Left ventricle myocardium inferior (tissue), 1 donor: ENCODE measurements at regions not wholly inside any gene's neighbourhood (a gene's known extent, or its start where the extent isn't known, plus 50 kb on each side); places are given as distances from the start of the nearest gene placed in this dataset.

ENCODE experiments used
- DNase-seq: peaks from one replicate; pipeline ENCODE4 v3.0.0-alpha.2; 2020
- H3K27ac ChIP-seq: fragments of 200-600 bp; replicated peaks from 2 replicates; pipeline ENCODE4 v1.8.0; 2021
- H3K27me3 ChIP-seq: fragments of 200-600 bp; 2 replicates; pipeline ENCODE4 v1.8.0; 2021; ENCODE audit warnings: low read depth
- H3K36me3 ChIP-seq: fragments of 200-600 bp; 2 replicates; pipeline ENCODE4 v1.8.0; 2021
- H3K4me1 ChIP-seq: fragments of 200-600 bp; 2 replicates; pipeline ENCODE4 v1.8.0; 2021
- H3K4me3 ChIP-seq: fragments of 200-600 bp; 2 replicates; pipeline ENCODE4 v1.8.0; 2021; ENCODE audit warnings: mild to moderate bottlenecking, moderate library complexity
- H3K9me3 ChIP-seq: fragments of 200-600 bp; replicated peaks from 2 replicates; pipeline ENCODE4 v1.8.0; 2021
- intact Hi-C: fragments of 100-400 bp; cut with micrococcal nuclease; formaldehyde crosslinking; loops from one replicate; pipeline ENCODE4 v1.11.0; 2022
- TF ChIP-seq, protein P1 (sequence below): fragments of 200-600 bp; IDR thresholded peaks from 2 replicates; pipeline ENCODE4 v1.8.0; 2021; ENCODE audit warnings: antibody characterized with exemption, mild to moderate bottlenecking, borderline replicate concordance
- donor health status: DM: no; HTN: yes; CAD: no; lungs with severe emphysema.

DNA sequence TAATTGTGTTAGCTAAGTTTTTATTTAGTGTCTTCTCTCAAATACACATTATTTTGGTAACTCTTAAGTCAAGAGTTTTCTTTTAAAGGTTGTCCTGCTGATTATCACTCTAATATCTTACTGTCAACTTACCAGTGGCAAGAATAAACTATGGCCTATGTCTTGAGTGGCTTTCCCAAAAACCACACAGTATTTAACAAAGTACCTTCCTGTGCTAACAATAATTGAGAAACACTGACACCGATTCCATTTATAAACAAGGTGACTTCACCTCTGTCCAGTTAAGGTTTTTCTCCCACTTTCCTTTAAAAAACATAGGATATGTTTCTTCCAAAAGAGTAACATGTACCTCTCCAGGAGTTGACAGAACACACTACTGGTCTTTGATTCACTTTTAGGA is 234.3 kb upstream of the CD96 start:
- intact Hi-C loops, result no loop called here
- H3K27me3 ChIP-seq, result peaks cover 4% of the 10 kb centered on the region
- no peak overlapping the region for H3K4me3 ChIP-seq
- no peaks in the 10 kb centered on the region for H3K36me3 ChIP-seq
- TF ChIP-seq, protein P1, sequence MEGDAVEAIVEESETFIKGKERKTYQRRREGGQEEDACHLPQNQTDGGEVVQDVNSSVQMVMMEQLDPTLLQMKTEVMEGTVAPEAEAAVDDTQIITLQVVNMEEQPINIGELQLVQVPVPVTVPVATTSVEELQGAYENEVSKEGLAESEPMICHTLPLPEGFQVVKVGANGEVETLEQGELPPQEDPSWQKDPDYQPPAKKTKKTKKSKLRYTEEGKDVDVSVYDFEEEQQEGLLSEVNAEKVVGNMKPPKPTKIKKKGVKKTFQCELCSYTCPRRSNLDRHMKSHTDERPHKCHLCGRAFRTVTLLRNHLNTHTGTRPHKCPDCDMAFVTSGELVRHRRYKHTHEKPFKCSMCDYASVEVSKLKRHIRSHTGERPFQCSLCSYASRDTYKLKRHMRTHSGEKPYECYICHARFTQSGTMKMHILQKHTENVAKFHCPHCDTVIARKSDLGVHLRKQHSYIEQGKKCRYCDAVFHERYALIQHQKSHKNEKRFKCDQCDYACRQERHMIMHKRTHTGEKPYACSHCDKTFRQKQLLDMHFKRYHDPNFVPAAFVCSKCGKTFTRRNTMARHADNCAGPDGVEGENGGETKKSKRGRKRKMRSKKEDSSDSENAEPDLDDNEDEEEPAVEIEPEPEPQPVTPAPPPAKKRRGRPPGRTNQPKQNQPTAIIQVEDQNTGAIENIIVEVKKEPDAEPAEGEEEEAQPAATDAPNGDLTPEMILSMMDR, result no peak
- H3K4me1 ChIP-seq, result no peaks in the 10 kb centered on the region
- no peaks in the 10 kb centered on the region for H3K9me3 ChIP-seq
- DNase-seq, result no peak
- no peak overlapping the region for H3K27ac ChIP-seq

DNA sequence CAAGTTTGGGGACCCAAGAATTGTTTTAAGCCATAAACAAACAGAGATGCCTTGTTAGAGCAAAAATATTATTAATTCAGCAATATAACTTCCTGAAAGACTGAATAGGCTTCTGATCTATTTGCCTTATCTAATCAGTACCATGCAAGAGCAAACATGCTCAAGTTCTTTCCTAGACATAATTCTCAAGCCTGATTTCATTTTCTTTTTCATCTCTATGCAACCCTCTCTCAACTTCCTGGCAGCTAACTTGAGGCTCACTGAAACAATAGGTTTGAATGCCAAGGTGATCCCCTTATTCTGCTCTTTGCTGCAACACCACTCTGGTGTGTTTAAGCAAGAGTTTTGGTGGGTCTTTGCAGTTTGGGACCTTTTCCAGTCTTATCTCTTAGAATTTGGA is 230.9 kb upstream of the CD96 start:
- Histone ChIP-seq H3K9me3 (no peaks in the 10 kb centered on the region), H3K4me1 (no peaks in the 10 kb centered on the region), H3K36me3 (no peaks in the 10 kb centered on the region), H3K27me3 (no peaks in the 10 kb centered on the region), H3K4me3 (no peak overlapping the region), H3K27ac (no peak overlapping the region)
- DNase-seq, result no peak
- intact Hi-C loops, result no loop called here
- TF ChIP-seq, protein P1, result no peak

DNA sequence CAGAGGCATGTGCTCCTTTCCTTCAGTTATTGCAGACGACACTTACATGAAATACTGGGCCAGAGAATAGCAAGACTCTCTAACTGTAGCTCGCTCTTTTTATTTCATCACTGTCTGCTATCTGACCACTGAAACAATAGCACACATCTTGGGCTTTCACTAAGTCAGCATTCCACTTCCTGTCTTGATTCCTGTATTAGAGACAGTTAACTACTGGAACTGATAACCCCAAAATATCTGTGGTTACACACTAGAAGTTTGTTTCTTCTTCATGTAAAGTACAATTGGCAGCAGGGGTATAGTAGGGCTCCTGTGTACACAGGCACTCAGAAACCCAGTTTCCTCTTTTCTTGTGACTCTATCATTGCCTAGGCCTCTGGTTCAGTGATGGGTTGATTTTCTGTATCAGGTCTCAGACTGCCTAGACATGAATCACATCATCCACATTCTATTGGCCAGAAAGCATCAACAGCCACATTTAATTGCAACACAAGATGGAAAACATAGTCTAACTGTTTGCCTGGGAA is 230.2 kb upstream of the CD96 start:
- Histone ChIP-seq H3K27me3 (no peaks in the 10 kb centered on the region), H3K9me3 (no peaks in the 10 kb centered on the region), H3K36me3 (no peaks in the 10 kb centered on the region), H3K4me1 (no peaks in the 10 kb centered on the region), H3K4me3 (no peak overlapping the region), H3K27ac (no peak overlapping the region)
- intact Hi-C loops, result no loop called here
- TF ChIP-seq, protein P1, result no peak
- DNase-seq, result no peak

DNA sequence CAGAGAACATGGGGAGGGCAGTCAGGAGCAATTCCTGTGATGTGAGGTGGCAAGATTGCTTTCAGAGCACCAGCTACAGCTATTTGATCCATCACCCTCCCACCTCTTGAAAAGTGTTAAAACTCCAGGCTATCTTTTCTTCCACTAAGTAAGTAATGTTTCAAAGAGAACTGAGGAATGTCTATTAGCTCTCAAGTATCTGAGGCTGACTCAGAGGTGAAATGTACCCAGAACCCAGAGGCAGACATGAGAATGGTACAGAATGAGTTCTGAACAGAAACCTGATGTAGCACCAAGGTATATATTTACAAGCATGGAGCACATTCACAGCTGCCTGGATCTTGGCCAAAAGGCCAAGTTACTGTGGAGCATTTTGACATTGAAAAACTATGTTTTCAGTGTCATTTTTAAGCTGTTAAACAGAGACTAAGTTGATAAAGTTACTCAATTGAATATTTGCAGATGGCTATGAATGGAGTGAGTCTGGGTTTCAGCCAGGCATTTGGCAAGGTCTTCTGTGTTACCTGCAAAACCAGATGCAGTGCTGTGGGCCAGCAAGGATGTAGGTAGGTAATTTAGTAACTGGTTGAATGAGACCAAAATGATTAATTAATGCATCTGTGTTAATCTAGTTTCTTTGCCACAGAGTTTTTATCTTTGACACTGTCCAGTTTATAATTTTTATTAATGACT is 227.7 kb upstream of the CD96 start:
- Histone ChIP-seq H3K9me3 (no peaks in the 10 kb centered on the region), H3K4me3 (no peak overlapping the region), H3K4me1 (no peaks in the 10 kb centered on the region), H3K36me3 (no peaks in the 10 kb centered on the region), H3K27ac (no peak overlapping the region), H3K27me3 (no peaks in the 10 kb centered on the region)
- TF ChIP-seq, protein P1, result no peak
- intact Hi-C loops, result no loop called here
- no peak for DNase-seq

DNA sequence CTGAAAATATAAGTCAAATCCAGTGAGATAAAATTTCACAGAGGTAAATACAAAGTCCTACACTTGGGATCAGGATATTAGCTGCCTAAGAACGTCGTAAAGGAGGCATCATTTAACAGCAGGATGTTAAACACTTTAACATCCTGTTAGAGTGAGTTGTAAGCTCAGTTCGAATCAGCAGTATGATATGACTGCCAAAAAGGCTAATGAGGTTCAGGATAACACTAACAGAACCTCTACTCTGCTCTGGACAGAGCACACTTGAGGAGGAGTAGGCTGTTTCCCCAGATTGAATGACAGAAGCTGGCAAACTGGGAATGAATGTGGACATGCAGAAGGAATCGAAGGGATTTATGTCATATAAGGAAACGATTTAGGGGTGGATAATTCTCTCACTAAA is 227.1 kb upstream of the CD96 start:
- intact Hi-C loops, result no loop called here
- no peak for DNase-seq
- no peak overlapping the region for H3K4me3 ChIP-seq
- no peak overlapping the region for H3K27ac ChIP-seq
- TF ChIP-seq, protein P1, result no peak
- no peaks in the 10 kb centered on the region for H3K4me1 ChIP-seq
- H3K9me3 ChIP-seq, result no peaks in the 10 kb centered on the region
- H3K36me3 ChIP-seq, result no peaks in the 10 kb centered on the region
- no peaks in the 10 kb centered on the region for H3K27me3 ChIP-seq
